IMR-90 (cell line): ENCODE measurements at regions not wholly inside any gene's neighbourhood (a gene's known extent, or its start where the extent isn't known, plus 50 kb on each side); places are given as distances from the start of the nearest gene placed in this dataset.

Source experiments
- ATAC-seq: fragments of 200-7000 bp; cut with Tn5 transposase; 2 replicates; pipeline ENCODE4 v1.9.1; 2020; ENCODE audit warnings: low read depth, mild to moderate bottlenecking, moderate library complexity
- BruUV-seq: library from RNA; stranded (reverse); fragments of 400-500 nt; replicated peaks from 2 replicates; lab custom pipeline; 2021; lab: Mats Ljungman, UMichigan
- CTCF ChIA-PET: fragments of 300-600 bp; formaldehyde crosslinking; extraction: SDS; loops from one replicate; lab custom pipeline; 2021; ENCODE audit warnings: antibody characterized with exemption; lab: Yijun Ruan, JAX
- POLR2A ChIA-PET: fragments of 300-600 bp; sonication (Branson Sonifier 250); formaldehyde crosslinking; loops from one replicate; lab custom pipeline; 2022; ENCODE audit warnings: antibody characterized with exemption; ENCODE audit not compliant: unreplicated experiment; lab: Charles Lee
- DNase-seq: peaks from one replicate; pipeline ENCODE4 v3.0.0; 2013
- H2AFZ ChIP-seq: replicated peaks from 2 replicates; pipeline ENCODE3; 2013; ENCODE audit warnings: low read length, mild to moderate bottlenecking; ENCODE audit not compliant: poor library complexity
- H2AK5ac ChIP-seq: 2 replicates; pipeline ENCODE4 v1.6.1; 2013; ENCODE audit warnings: low read depth, low read length, inconsistent platforms
- H2AK9ac ChIP-seq: replicated peaks from 2 replicates; pipeline ENCODE3; 2013; ENCODE audit warnings: mild to moderate bottlenecking, low read depth, low read length, moderate library complexity; ENCODE audit not compliant: poor library complexity
- H2BK120ac ChIP-seq: 2 replicates; pipeline ENCODE4 v1.6.1; 2013; ENCODE audit warnings: low read depth, low read length, inconsistent platforms
- H2BK15ac ChIP-seq: 3 replicates; pipeline ENCODE4 v1.6.1; 2013; ENCODE audit warnings: low read depth, low read length, inconsistent platforms
- H2BK20ac ChIP-seq: 2 replicates; pipeline ENCODE4 v1.6.1; 2013; ENCODE audit warnings: low read depth, mild to moderate bottlenecking, inconsistent platforms, low read length, moderate library complexity
- H2BK5ac ChIP-seq: 2 replicates; pipeline ENCODE4 v1.6.1; 2013; ENCODE audit warnings: mild to moderate bottlenecking, low read depth, low read length, inconsistent platforms; ENCODE audit not compliant: poor library complexity, severe bottlenecking
- H3K14ac ChIP-seq: replicated peaks from 2 replicates; pipeline ENCODE4 v1.6.1; 2013; ENCODE audit warnings: low read depth, low read length, inconsistent platforms
- H3K18ac ChIP-seq: 2 replicates; pipeline ENCODE4 v1.6.1; 2013; ENCODE audit warnings: low read depth, low read length, control low read depth
- H3K23ac ChIP-seq: 2 replicates; pipeline ENCODE4 v1.6.1; 2013; ENCODE audit warnings: low read depth, low read length, inconsistent platforms
- H3K27ac ChIP-seq: 2 replicates; pipeline ENCODE4 v1.5.1; 2013; ENCODE audit warnings: mild to moderate bottlenecking, control low read depth, low read length; ENCODE audit not compliant: insufficient read depth
- H3K27me3 ChIP-seq: 2 replicates; pipeline ENCODE4 v1.6.1; 2013; ENCODE audit warnings: low read length; ENCODE audit not compliant: control insufficient read depth, insufficient read depth
- H3K36me3 ChIP-seq: 2 replicates; pipeline ENCODE4 v1.6.1; 2013; ENCODE audit warnings: low read length, mixed read lengths; ENCODE audit not compliant: control insufficient read depth, insufficient read depth
- H3K4ac ChIP-seq: 2 replicates; pipeline ENCODE4 v1.6.1; 2013; ENCODE audit warnings: low read depth, low read length, inconsistent platforms
- H3K4me1 ChIP-seq: 2 replicates; pipeline ENCODE4 v1.6.1; 2013; ENCODE audit warnings: low read length, mixed read lengths; ENCODE audit not compliant: control insufficient read depth, insufficient read depth
- H3K4me2 ChIP-seq: 2 replicates; pipeline ENCODE4 v1.6.1; 2013; ENCODE audit warnings: low read depth, mild to moderate bottlenecking, control low read depth, low read length, moderate library complexity
- H3K4me3 ChIP-seq: 2 replicates; pipeline ENCODE4 v1.5.1; 2013; ENCODE audit warnings: low read depth, mild to moderate bottlenecking, control low read depth, low read length, moderate library complexity; ENCODE audit not compliant: insufficient read depth
- H3K56ac ChIP-seq: 2 replicates; pipeline ENCODE4 v1.6.1; 2013; ENCODE audit warnings: low read length, inconsistent platforms; ENCODE audit not compliant: insufficient read depth; ENCODE audit errors: extremely low read depth
- H3K79me1 ChIP-seq, 2 experiments: 2 replicates each; pipeline ENCODE4 v1.6.1; 2013; ENCODE audit warnings: low read length in 2 of 2, inconsistent platforms in 1 of 2, low read depth in 1 of 2
- H3K9ac ChIP-seq: 2 replicates; pipeline ENCODE4 v1.6.1; 2013; ENCODE audit warnings: low read depth, low read length, control low read depth
- H3K9me1 ChIP-seq: 2 replicates; pipeline ENCODE4 v1.6.1; 2013; ENCODE audit warnings: low read length, inconsistent platforms; ENCODE audit not compliant: insufficient read depth
- H3K9me3 ChIP-seq: 2 replicates; pipeline ENCODE4 v1.6.1; 2013; ENCODE audit warnings: low read length; ENCODE audit not compliant: control insufficient read depth, insufficient read depth
- H4K20me1 ChIP-seq: 2 replicates; pipeline ENCODE4 v1.6.1; 2013; ENCODE audit warnings: low read length, inconsistent platforms; ENCODE audit not compliant: insufficient read depth
- H4K5ac ChIP-seq: 2 replicates; pipeline ENCODE4 v1.6.1; 2013; ENCODE audit warnings: mild to moderate bottlenecking, low read depth, low read length, control low read depth
- H4K8ac ChIP-seq, 2 experiments: 2 replicates each; pipeline ENCODE4 v1.6.1; 2013; ENCODE audit warnings: low read depth in 2 of 2, low read length in 2 of 2, control low read depth in 1 of 2, inconsistent platforms in 1 of 2
- H4K91ac ChIP-seq: 2 replicates; pipeline ENCODE4 v1.6.1; 2013; ENCODE audit warnings: low read depth, low read length, inconsistent platforms; ENCODE audit not compliant: insufficient read depth
- CEBPB ChIP-seq: IDR thresholded peaks from 2 replicates; pipeline ENCODE4 v1.6.1; 2012; ENCODE audit warnings: low read depth, low read length, improper control_type of control experiment
- CHD1 ChIP-seq: IDR thresholded peaks from 2 replicates; pipeline ENCODE4 v1.6.1; 2012; ENCODE audit warnings: low read depth, low read length, improper control_type of control experiment
- CTCF ChIP-seq: conservative IDR thresholded peaks from 2 replicates; pipeline ENCODE4 v1.5.1; 2012; ENCODE audit warnings: mild to moderate bottlenecking, low read depth, low read length, improper control_type of control experiment
- MXI1 ChIP-seq: IDR thresholded peaks from 2 replicates; pipeline ENCODE4 v1.6.1; 2012; ENCODE audit warnings: low read depth, mild to moderate bottlenecking, low read length, moderate library complexity, borderline replicate concordance
- NFE2L2 ChIP-seq: fragments of 150-350 bp; IDR thresholded peaks from 2 replicates; pipeline ENCODE4 v1.6.1; 2016; ENCODE audit warnings: low read depth, mild to moderate bottlenecking, low read length
- RCOR1 ChIP-seq: IDR thresholded peaks from 2 replicates; pipeline ENCODE4 v1.6.1; 2012; ENCODE audit warnings: mild to moderate bottlenecking, low read length, improper control_type of control experiment; ENCODE audit not compliant: insufficient replicate concordance
- RFX5 ChIP-seq: IDR thresholded peaks from 2 replicates; pipeline ENCODE4 v1.8.0; 2012; ENCODE audit warnings: low read depth, mild to moderate bottlenecking, low read length, moderate library complexity
- WGBS, 2 experiments: methylation state at CpG; one replicate each; pipeline versions ENCODE4 v1.1.5 to v1.1.7; 2013; ENCODE audit warnings: missing lambda C conversion rate in 2 of 2; ENCODE audit not compliant: insufficient read length in 1 of 2; ENCODE audit errors: extremely low coverage in 2 of 2; 5-methylcytosine and 5-hydroxymethylcytosine counted together
- dilution Hi-C: fragments of 300-500 bp; cut with HindIII; formaldehyde crosslinking; loops from one replicate; pipeline ENCODE4 v1.14.3; 2018; ENCODE audit warnings: low sequenced_read_pairs; ENCODE audit not compliant: unreplicated experiment
- in situ Hi-C: fragments of 300-500 bp; cut with MboI; formaldehyde crosslinking; loops from 3 replicates; pipeline ENCODE4 v1.14.3; 2019; ENCODE audit warnings: low sequenced_read_pairs, inconsistent platforms, mixed read lengths
- intact Hi-C: fragments of 100-400 bp; cut with micrococcal nuclease; formaldehyde crosslinking; loops from 2 replicates; pipeline ENCODE4 v1.10.0; 2022
- TF ChIP-seq, protein P1 (sequence below): fragments of 150-350 bp; IDR thresholded peaks from 2 replicates; pipeline ENCODE4 v1.6.1; 2016; ENCODE audit warnings: low read depth, mild to moderate bottlenecking, low read length, moderate library complexity, borderline replicate concordance

GRCh38 chr7:131020759-131021261 lies 286.8 kb upstream of the KLF14 start:
- H2AFZ ChIP-seq: no peak overlapping the region
- intact Hi-C loops: no loop called here
- in situ Hi-C loops: no loop called here
- H3K4ac ChIP-seq: no peak overlapping the region
- H3K9me3 ChIP-seq: peaks cover 2% of the 10 kb centered on the region; the same call in 1 of the 2 replicates
- H3K36me3 ChIP-seq: peaks cover 8% of the 10 kb centered on the region
- no peak overlapping the region for H2BK120ac ChIP-seq
- H3K23ac ChIP-seq: no peak overlapping the region; the same call in 1 of the 2 replicates
- H3K4me1 ChIP-seq: peaks cover under 1% of the 10 kb centered on the region; the same call in 1 of the 2 replicates
- no peak overlapping the region for H4K8ac ChIP-seq
- no peak overlapping the region for H2BK15ac ChIP-seq
- no peak overlapping the region for H2AK5ac ChIP-seq
- H2AK9ac ChIP-seq: no peak overlapping the region
- no peak overlapping the region for H3K14ac ChIP-seq
- BruUV-seq: no TSS peak
- H3K4me2 ChIP-seq: no peak overlapping the region
- dilution Hi-C loops: no loop called here
- no peak overlapping the region for H4K91ac ChIP-seq
- ATAC-seq (no peak), DNase-seq (no peak)
- H2BK20ac ChIP-seq: no peak overlapping the region
- no peak overlapping the region for H3K27ac ChIP-seq
- no peak overlapping the region for H3K9ac ChIP-seq
- H3K27me3 ChIP-seq: no peaks in the 10 kb centered on the region
- ChIA-PET POLR2A (no interaction called here), CTCF (no interaction called here)
- peaks cover 7% of the 10 kb centered on the region; the same call in 1 of the 2 replicates for H3K9me1 ChIP-seq
- H3K79me1 ChIP-seq: peaks cover 33 to 66% of the 10 kb centered on the region in 2 experiments; a peak in 3 of 4 replicates
- 51% methylated on average over 3 of the region's 7 CpGs; no CpG with 5 or more reads in 1 of the 2 experiments for WGBS, 2 experiments
- peaks cover 21% of the 10 kb centered on the region; the same call in 1 of the 2 replicates for H4K20me1 ChIP-seq
- no peak overlapping the region for H2BK5ac ChIP-seq
- H4K5ac ChIP-seq: no peak overlapping the region
- H3K18ac ChIP-seq: no peak overlapping the region
- H3K4me3 ChIP-seq: no peak overlapping the region
- TF ChIP-seq CHD1 (no peak), MXI1 (no peak), RFX5 (no peak), CTCF (no peak), CEBPB (no peak), RCOR1 (no peak), NFE2L2 (no peak)
- TF ChIP-seq, protein P1, sequence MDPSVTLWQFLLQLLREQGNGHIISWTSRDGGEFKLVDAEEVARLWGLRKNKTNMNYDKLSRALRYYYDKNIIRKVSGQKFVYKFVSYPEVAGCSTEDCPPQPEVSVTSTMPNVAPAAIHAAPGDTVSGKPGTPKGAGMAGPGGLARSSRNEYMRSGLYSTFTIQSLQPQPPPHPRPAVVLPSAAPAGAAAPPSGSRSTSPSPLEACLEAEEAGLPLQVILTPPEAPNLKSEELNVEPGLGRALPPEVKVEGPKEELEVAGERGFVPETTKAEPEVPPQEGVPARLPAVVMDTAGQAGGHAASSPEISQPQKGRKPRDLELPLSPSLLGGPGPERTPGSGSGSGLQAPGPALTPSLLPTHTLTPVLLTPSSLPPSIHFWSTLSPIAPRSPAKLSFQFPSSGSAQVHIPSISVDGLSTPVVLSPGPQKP: no peak
- no peak overlapping the region for H3K56ac ChIP-seq
